GM21360 (cell line): ENCODE measurements at regions not wholly inside any gene's neighbourhood (a gene's known extent, or its start where the extent isn't known, plus 50 kb on each side); places are given as distances from the start of the nearest gene placed in this dataset.
A peak's percentile ranks its signal among the peaks of the same experiment; 100 is the strongest.

Source experiments
- ATAC-seq: cut with Tn5 transposase; IDR thresholded peaks from one replicate; pipeline ENCODE4 v1.9.1; 2021; ENCODE audit warnings: mild to moderate bottlenecking, moderate library complexity; ENCODE audit not compliant: unreplicated experiment

DNA sequence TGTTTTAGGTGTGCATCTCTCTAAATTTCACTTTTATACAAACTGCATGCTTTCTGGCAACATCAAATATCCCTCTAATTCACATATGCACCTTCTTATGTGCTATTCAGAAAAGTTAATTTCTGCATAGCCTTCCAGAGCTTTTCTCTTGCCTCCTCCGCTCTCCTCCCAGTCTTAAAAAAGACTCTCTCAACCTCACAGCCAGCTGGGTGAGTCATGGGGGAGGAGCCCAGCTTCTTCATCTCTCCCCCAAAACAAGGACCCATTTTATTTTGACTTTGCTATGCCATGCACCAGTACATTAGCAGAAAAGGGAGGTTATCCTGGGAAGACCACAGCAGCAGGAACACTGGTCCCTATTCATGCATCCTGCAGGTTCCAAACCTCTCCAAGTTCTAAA is 234.4 kb downstream of the KCNA4 start:
- no peak for ATAC-seq

DNA sequence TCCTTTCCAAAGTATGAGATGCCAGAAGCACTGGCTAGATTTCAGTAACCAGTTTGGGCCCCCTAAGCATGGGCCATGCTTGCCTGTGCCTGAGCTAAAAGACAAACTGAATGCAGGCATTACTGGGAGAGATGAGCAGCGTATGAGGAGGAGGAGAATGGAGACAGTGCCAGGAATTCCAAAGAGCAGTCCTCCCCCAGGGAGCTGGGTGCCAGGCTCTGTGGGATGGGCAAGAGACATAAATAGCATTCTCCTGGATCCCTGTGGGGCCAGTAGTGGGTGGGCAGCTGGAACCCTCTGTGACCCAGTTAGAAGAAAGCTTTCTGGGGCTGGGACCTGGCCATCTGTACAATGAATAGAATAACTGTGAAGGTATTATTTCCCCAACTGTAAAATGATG is 235.6 kb downstream of the KCNA4 start:
- no peak for ATAC-seq

DNA sequence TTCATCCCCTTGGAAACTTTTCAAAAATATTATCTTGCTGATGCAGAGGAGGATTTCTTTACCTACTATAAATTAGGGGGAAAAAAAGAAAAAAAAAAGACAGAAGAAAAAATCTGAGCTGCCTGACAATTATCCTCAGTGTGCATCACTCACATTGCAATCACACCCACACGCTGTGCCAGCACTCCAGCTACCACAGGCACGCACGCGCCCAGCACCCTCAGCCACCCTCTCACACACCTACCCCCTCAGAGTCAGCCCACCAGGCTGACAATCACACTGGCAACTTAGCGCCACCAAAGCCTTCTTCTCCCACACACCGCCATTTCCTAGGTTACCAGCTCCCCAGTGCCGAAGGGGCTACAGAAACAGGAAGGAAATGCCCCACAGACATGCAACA is 236.1 kb downstream of the KCNA4 start:
- ATAC-seq, result no peak

DNA sequence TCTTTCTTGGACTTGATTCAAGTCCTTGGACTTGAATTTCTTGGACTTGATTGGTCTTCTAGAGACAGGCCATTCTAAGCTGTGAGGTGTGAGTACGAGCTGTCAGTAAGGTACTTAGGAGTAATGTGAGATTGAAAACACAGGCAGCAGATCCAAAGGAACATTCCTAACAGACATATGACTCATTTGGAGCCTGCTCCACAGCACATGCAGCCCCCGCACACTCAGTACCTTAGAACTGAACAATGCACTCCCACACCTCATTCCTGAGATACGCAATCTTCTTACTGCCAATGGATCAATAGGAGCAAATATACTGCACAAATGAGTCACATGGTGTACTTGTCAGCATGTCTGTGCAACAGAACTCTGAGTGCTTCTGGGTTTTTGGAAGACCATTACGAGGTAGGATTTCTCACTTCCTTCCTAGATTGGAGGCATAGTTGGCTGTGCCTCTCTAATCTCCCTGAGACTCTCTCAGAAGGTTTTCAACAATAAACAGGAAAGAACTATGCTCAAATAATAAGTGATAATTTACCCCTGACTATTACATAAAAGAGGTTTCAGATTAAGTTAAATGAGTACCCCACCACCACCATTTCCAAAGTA is 243.1 kb downstream of the KCNA4 start:
- no peak for ATAC-seq

DNA sequence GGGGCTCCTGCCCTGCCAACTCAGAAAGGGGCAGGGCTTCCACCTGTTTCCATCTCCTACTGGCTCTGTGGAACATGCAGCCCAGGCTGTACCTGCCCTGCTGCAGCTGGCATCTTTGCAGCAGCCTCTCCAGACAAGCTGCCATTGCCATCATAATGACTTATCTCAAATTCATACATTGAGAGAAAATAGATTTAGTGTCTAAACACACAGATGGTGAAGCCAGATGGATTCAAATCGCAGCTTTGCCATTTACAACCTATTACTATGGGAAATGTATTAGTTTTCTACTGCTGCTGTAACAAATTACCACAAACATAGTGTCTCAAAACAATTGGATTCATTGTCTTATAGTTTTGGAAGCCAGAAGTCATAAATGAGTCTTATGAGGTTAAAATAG is 260.0 kb downstream of the KCNA4 start:
- no peak for ATAC-seq

DNA sequence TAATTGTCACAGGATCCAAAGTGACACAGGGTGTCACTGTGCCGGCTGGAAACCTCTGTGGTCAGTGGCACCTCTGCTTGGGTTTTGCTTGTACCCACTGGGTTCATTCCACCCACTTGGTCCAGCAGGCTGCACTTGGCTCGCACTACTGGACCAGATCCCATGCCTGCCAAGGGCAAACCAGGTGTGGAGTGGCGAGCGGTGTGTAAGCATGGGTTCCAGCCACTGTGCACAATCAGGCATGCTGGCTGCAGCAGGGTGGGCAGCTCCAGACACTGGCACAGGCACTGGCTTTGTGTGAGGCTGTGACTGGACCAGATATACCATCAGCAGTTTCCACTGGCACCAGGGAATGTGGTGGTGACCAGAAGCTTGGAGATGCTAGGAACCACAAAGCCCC is 261.4 kb downstream of the KCNA4 start:
- no peak for ATAC-seq

DNA sequence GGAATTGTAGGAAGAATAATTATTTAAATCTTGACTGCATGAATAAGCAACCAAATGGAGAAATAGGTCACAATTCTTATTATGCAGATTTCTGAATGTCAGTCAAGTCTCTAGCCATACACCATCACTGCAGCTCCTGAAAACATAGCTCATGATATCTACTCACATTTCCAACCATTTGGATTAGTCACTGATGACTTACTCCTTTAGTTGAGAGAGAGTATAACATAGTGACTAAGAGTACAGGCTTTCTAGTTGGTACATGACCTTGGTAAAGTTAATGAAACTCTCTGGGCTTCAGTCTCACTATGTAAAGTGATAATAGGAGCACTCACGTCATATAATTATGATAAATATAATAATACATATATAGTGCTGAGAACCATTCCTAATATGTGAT is 265.2 kb downstream of the KCNA4 start:
- no peak for ATAC-seq

DNA sequence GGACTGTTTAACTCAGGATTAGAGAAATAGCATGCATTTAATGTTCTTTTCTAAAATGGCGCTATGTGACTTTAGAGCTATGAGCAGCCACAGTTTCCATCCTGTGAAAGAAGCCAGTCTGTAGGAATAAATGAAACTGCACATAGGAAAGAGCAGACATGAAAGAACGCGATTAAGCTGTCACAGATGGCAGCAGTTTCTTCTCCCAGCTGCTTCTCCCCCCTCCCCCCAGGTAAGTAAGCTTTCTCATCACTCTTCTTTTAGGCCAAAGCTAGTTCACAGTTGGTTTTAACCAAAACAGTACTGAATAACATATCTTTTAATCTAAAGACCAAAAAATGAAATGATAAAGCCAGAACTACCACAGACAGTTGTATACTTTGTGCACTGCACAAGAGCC is 266.4 kb downstream of the KCNA4 start:
- no peak for ATAC-seq

DNA sequence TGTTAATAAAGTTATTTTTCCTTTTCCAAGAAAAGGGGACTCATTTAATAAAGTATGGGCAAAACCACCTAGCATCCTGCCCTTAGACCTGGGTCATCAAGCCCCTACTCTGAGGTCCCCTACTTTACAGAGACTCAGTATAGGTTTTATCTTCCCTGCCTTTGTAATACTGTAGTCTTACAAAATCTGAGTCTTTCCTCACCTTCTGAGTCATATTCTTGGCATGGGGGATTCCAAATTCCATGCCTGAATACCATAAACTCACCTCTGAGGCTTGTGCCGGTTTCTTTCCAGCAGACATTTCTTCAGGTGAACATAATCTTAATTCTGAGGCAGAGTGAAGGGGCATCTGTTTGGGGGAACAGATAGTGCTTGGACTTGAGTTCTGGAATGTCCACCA is 282.5 kb downstream of the KCNA4 start:
- ATAC-seq, result no peak

DNA sequence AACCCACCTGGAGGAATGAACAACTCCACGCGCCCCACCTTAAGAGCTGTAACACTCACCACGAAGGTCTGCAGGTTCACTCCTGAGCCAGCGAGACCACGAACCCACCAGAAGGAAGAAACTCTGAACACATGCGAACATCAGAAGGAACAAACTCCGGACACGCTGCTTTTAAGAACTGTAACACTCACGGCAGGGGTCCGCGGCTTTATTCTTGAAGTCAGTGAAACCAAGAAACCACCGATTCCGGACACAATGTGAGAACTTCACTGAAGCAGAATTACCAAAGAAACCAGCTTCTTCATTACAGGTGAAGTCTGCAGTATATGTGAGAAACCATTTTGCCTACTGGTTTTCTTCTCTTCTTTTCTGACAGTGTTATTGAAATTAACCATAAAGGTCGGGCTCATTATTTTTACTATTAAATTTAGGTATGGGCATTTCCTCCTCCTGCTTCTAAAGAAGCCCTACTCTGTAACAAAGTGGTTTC is 303.0 kb downstream of the KCNA4 start:
- ATAC-seq, result no peak

DNA sequence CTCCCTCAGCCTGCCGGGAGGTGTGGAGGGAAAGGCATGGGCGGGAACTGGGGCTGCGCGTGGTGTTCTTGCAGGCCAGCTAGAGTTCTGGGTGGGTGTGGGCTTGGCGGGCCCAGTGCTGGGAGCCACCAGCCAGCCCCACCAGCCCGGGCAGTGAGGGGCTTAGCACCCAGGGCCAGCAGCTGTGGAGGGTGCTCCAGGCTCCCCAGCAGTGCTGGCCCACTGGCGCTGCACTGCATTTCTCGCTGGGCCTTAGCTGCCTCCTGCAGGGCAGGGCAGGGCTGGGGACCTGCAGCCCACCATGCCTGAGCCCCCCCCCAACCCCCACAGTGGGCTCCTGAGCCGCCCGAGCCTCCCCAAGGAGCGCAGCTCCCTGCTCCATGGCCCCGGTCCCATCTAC is 304.2 kb downstream of the KCNA4 start:
- no peak for ATAC-seq

DNA sequence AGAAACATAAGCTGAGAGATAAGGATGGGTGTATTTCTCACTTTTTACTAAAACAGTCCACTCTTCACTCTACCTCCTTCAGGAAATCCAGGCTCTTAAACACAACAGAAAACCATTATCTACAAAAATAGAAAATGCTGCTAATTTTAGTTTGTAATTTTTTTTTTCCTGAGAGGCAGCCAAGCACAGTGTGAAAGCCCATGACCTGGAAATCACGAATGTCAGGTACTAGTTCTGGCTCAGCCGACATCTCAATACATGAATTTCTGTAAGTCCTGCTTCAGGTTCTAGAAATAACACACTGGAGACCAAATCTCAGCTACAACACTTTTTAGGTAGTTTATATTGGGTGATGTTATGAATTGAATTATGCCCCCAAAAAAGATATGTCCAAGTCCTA is 308.9 kb downstream of the KCNA4 start:
- no peak for ATAC-seq

DNA sequence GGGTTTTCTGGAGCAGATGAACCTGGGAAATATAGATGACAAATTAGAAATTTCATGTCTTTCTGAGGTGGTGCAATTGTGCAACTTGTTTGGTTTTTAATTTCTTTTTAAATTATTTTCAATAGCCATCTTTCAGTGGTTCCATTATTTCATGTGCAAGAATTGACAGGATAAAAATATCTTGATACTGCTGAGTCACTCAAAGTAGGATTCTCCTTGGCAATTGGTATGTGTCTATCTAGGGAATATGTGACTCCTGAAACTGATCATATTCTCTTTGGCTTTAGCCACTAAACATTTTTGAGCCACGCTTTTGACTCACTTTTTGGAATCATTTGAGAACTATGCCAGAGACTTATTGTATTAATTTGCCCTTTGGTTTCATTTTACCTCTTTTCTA is 331.5 kb downstream of the KCNA4 start:
- ATAC-seq, result no peak

DNA sequence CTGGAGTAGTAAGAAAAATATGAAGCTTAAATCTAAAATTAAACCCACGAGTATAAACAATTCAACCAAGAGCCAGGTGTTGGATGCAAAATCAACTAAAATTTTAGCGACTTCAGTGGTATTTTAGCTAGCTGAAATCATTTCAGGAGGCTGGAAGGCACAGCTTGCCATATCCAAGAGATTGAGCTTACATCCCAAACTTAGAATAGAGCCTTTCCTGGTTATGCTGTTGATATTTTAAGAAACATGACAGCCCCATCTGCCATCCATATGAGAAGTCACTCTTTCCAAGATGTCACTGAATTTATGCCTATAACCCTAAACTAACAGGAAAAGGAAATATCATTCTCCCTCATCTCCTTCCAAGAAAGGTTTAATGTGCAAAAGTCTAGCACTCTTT is 334.0 kb downstream of the KCNA4 start:
- ATAC-seq, result no peak

DNA sequence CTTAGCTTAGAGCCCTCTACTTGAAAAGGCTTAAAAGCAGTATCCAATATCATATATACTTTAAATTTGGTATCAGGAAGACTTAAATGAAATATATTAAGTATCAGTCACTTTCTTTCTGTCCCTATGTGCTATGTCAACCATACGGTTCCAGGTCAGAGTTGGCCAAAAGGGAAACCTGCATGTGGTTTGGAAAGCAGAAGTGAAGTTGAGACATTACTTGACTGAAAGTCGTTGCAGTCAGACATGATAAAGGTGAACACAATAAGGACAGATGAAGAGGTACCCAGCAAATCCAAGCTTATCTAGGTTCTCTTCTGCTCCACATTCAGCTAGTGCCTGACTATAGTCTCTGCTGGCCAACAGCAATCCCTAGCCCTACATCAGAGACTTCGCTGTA is 336.8 kb downstream of the KCNA4 start:
- peak; percentile 84 for ATAC-seq

DNA sequence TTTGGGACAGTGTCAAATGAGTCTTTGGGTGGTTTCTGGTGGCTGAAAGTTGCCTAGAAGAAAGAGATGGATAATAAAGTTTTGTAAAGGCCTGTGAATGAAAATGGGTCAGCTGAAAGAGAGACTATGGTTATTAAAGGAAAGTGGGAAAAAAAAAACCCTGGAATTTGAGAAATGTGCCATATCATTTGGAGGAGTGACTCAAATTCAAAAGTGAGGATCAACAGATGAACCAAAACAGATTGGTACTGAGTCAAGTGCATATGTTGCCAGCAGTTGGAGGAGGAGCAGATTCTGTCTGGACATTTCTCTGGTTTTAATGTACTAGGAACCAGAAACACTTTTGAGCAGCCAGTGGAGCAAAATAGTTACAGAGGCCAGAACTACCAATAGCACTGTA is 339.8 kb downstream of the KCNA4 start:
- no peak for ATAC-seq

DNA sequence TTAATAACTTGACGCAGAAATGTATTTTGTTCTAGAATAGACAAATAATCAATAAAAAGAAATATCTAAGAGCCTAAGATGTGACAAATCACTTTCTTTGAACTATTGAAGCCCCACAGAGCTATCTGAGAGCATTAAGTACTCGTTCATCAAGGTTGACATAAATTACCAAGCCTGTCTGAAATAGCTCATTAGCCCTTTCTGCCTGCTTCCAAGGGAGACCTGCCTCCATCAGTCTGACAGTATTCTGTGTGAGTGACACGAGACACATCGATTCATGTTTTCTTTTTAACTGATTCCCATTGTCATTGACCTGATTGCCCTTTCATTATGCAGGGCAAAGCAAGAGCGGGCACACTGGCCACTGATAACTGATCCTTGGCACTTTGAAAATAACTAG is 347.5 kb downstream of the KCNA4 start:
- ATAC-seq, result no peak

DNA sequence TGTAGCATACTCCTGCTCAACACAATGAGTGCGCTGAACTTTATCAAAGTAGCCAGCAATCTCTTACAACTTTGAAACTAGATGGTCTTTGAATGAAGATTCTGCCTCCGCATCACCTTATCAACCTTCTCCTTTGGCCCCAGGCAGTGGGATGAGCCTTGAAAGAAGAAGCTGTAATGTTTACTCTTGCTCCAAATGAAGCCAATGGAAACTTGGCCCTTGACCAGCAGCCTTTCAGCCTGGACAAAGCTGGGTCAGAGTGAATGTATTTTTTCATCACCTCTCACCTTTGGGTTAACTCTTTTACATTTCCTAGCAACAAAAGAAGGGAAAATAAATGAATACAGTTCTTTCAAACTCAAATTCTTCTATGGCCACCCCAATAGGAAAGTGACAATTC is 359.1 kb downstream of the KCNA4 start:
- no peak for ATAC-seq

DNA sequence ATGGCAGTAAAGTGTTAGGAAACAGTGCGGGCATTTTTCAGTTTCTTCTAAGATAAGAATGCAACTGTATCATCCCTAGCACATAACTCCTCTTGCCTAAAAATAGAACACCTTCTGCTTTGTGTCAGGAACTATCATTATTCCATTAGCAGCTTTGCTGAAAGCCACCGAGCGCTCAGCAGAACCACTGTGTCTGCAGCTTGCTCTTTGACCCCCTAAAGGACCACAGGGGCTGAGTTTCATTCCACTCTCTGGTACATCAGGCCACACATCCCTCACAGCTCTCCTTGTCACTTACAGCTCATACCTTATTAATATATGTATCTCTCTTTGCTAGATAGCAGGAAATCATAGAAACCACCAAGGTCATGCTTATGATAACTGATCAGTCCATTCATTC is 360.2 kb downstream of the KCNA4 start:
- no peak for ATAC-seq

DNA sequence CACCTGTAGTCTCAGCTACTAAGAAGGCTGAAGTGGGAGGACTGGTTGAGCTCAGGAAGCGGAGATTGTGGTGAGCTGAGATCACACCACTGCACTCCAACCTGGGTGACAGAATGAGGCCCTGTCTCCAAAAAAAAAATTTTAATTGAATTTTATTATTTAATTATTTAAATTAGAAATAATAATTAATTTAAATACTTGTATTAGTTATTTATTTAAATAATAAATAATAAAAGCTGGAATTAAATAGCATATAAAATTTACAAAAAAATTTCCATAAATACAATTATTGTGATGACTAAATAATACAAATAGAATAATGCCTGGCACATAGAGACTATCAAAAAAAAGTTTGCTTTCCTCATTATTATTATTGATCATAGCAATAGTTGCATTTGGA is 371.5 kb downstream of the KCNA4 start:
- ATAC-seq, result no peak

DNA sequence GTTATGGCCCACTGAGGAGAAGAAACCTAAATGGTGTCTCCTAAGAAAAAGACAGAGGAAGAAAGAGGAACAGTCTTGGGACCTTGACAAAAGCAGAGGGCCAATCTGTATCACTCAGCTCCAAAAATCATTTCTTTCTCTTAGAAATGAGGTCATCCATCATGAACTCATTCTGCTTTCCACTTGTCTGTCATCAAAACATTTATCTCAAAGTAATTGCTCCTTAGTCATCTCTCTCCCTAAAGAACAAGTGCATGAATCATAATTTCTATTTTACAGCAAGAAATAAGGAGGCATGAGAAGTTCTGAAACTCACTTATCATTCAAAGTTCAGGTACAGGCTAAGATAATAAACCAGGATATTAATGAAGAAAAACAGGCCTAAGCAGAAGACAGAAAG is 375.6 kb downstream of the KCNA4 start:
- no peak for ATAC-seq

DNA sequence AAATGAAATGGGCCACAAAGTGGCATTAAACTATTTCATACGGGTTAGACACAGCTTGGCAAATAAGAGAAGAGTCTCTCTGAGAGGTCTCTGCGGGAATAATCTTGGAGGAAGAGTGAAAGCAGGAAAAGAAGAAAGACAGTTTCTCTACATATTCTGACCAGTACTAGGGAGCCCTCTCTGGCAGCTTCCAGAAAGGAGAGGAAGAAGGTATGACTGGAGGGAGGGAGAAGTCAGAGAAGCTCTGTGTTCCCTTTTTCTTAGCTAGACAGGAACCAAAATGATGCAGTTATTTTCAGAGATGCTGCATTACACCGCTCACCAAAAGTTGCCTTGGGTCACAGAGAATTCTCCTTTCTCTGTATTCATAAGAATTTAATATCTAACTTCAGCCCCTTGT is 382.1 kb downstream of the KCNA4 start:
- ATAC-seq, result no peak

DNA sequence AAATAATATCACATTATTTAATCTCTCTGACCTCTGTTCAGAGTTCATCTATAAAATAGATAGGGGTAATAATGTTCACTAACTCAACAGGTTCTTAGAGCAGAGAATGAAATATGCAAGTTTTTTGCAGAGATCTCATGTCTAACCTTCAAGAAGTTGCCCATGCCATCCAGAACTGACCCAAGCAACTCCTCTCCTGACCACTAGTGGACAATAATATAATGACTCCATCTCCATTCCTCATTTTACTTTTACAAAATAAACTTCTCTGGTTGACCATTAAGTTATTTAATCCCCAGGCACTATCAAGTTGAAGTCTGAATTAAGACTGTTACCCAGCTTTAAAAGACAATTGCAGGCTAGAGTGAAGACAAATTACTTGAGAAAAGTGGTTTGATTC is 382.6 kb downstream of the KCNA4 start:
- no peak for ATAC-seq

DNA sequence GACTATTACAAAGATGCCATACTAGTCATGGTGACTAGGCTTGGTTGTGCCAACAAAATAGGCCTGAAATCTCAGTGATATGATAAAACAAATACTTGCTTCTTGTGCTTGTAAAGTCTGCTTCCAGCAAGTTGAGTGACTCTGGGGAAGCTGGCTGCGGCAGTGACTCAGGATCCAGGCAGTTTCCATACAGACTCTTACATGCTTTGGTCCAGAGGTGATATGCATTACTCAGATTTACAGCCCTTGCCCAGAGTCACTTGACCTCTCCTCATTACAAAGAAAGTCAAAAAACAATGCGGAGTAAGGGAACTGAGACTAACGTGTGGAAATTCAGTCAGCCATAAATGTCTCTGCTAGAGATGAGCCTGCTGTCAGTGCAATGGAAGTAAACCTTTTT is 387.5 kb downstream of the KCNA4 start:
- ATAC-seq, result no peak
